H1 (cell line): ENCODE measurements at regions not wholly inside any gene's neighbourhood (a gene's known extent, or its start where the extent isn't known, plus 50 kb on each side); places are given as distances from the start of the nearest gene placed in this dataset.

ENCODE experiments used
- CTCF ChIA-PET: fragments of 300-600 bp; sonication (Branson Sonifier 250); formaldehyde crosslinking; loops from one replicate; lab custom pipeline; 2021; ENCODE audit not compliant: partially characterized antibody; lab: Charles Lee
- POLR2A ChIA-PET: fragments of 300-600 bp; sonication (Branson Sonifier 250); formaldehyde crosslinking; loops from one replicate; lab custom pipeline; 2021; ENCODE audit warnings: inconsistent platforms; ENCODE audit not compliant: partially characterized antibody; lab: Charles Lee
- DNase-seq, 2 experiments: peaks; one replicate each; pipeline versions ENCODE4 v3.0.0 to v3.0.0-alpha.2; 2010 to 2022; ENCODE audit warnings: low spot score in 2 of 2, low read depth in 1 of 2, mixed read lengths in 1 of 2
- FAIRE-seq: peaks from 2 replicates; lab custom pipeline; 2011; peaks lifted over from hg19 to GRCh38; lab: Jason Lieb, UNC
- H2AFZ ChIP-seq: 2 replicates; pipeline ENCODE4 v1.8.1; 2012; ENCODE audit warnings: low read length, inconsistent platforms
- H2AK5ac ChIP-seq: 2 replicates; pipeline ENCODE4 v1.6.1; 2013; ENCODE audit warnings: low read depth, low read length
- H2BK120ac ChIP-seq: replicated peaks from 2 replicates; pipeline ENCODE3; 2013; ENCODE audit warnings: low read depth, low read length, inconsistent platforms
- H2BK12ac ChIP-seq: 2 replicates; pipeline ENCODE4 v1.6.1; 2013; ENCODE audit warnings: low read depth, low read length
- H2BK15ac ChIP-seq: 2 replicates; pipeline ENCODE4 v1.6.1; 2013; ENCODE audit warnings: low read length
- H2BK20ac ChIP-seq: 2 replicates; pipeline ENCODE4 v1.6.1; 2013; ENCODE audit warnings: low read length
- H2BK5ac ChIP-seq: 2 replicates; pipeline ENCODE4 v1.6.1; 2013; ENCODE audit warnings: low read depth, low read length
- H3K14ac ChIP-seq: 2 replicates; pipeline ENCODE4 v1.6.1; 2013; ENCODE audit warnings: inconsistent platforms; ENCODE audit not compliant: insufficient read length
- H3K18ac ChIP-seq: 2 replicates; pipeline ENCODE4 v1.6.1; 2013; ENCODE audit warnings: low read length; ENCODE audit errors: extremely low read depth
- H3K23ac ChIP-seq: 2 replicates; pipeline ENCODE4 v1.6.1; 2013; ENCODE audit warnings: inconsistent platforms; ENCODE audit not compliant: insufficient read length
- H3K23me2 ChIP-seq: 2 replicates; pipeline ENCODE4 v1.6.1; 2013; ENCODE audit warnings: low read depth, low read length
- H3K27ac ChIP-seq: 2 replicates; pipeline ENCODE4 v1.6.1; 2011; ENCODE audit warnings: low read depth, low read length, inconsistent platforms
- H3K27me3 ChIP-seq, 4 experiments: replicated peaks in 1 of 4; 1 replicate in 1 of 4; 2 replicates in 3 of 4; pipeline versions ENCODE4 v1.6.1 to v1.8.1; 2011 to 2013; ENCODE audit warnings: low read length in 3 of 4, mild to moderate bottlenecking in 3 of 4, inconsistent platforms in 2 of 4, mixed read lengths in 2 of 4, moderate library complexity in 1 of 4; ENCODE audit not compliant: control insufficient read depth in 3 of 4, insufficient read depth in 3 of 4; ENCODE audit errors: extremely low read depth in 1 of 4
- H3K36me3 ChIP-seq, 4 experiments: 2 replicates each; pipeline versions ENCODE4 v1.6.1 to v1.8.1; 2011 to 2013; ENCODE audit warnings: mild to moderate bottlenecking in 4 of 4, low read length in 3 of 4, moderate library complexity in 2 of 4, control low read depth in 1 of 4, inconsistent platforms in 1 of 4; ENCODE audit not compliant: insufficient read depth in 4 of 4, control insufficient read depth in 2 of 4
- H3K4ac ChIP-seq: replicated peaks from 2 replicates; pipeline ENCODE3; 2013; ENCODE audit warnings: low read length, low read depth, mixed read lengths, inconsistent platforms; ENCODE audit not compliant: insufficient read length
- H3K4me1 ChIP-seq, 4 experiments: replicated peaks in 1 of 4; 1 replicate in 1 of 4; 2 replicates in 3 of 4; pipeline versions ENCODE4 v1.6.1 to v1.8.1; 2011 to 2013; ENCODE audit warnings: low read length in 3 of 4, inconsistent platforms in 2 of 4, mixed read lengths in 1 of 4; ENCODE audit not compliant: insufficient read depth in 4 of 4, control insufficient read depth in 3 of 4
- H3K4me2 ChIP-seq, 2 experiments: 2 replicates each; pipeline versions ENCODE4 v1.6.1 to v1.8.1; 2011 to 2013; ENCODE audit warnings: low read depth in 2 of 2, low read length in 2 of 2, control low read depth in 1 of 2, inconsistent platforms in 1 of 2, mild to moderate bottlenecking in 1 of 2; ENCODE audit not compliant: insufficient read depth in 1 of 2
- H3K4me3 ChIP-seq, 4 experiments: fragments of 200-600, 300-600 bp in 1 of 4; sonication (generic), shearing (Covaris generic), sonication (Bioruptor Twin) in 1 of 4; 2 replicates each; pipeline versions ENCODE4 v1.5.1 to v1.8.1; 2011 to 2016; ENCODE audit warnings: low read length in 4 of 4, low read depth in 3 of 4, control low read depth in 2 of 4, inconsistent platforms in 2 of 4, mild to moderate bottlenecking in 2 of 4, mixed read lengths in 1 of 4, moderate library complexity in 1 of 4; ENCODE audit not compliant: insufficient read depth in 2 of 4; ENCODE audit errors: extremely low read depth in 1 of 4
- H3K56ac ChIP-seq: replicated peaks from 2 replicates; pipeline ENCODE3; 2013; ENCODE audit warnings: low read depth, mild to moderate bottlenecking, mixed read lengths, low read length, inconsistent platforms; ENCODE audit not compliant: insufficient read length
- H3K79me1 ChIP-seq: 2 replicates; pipeline ENCODE4 v1.6.1; 2013; ENCODE audit warnings: low read depth, low read length, control low read depth
- H3K79me2 ChIP-seq, 2 experiments: 2 replicates each; pipeline versions ENCODE4 v1.6.1 to v1.8.1; 2012 to 2013; ENCODE audit warnings: low read length in 2 of 2, mild to moderate bottlenecking in 2 of 2, inconsistent platforms in 1 of 2; ENCODE audit not compliant: insufficient read depth in 2 of 2, control insufficient read depth in 1 of 2
- H3K9ac ChIP-seq, 4 experiments: replicated peaks in 1 of 4; 1 replicate in 1 of 4; 2 replicates in 3 of 4; pipeline versions ENCODE4 v1.6.1 to v1.8.1; 2011 to 2013; ENCODE audit warnings: low read depth in 3 of 4, low read length in 3 of 4, control low read depth in 2 of 4, mild to moderate bottlenecking in 2 of 4, moderate library complexity in 2 of 4, inconsistent platforms in 1 of 4; ENCODE audit errors: extremely low read depth in 1 of 4
- H3K9me3 ChIP-seq, 2 experiments: 2 replicates each; pipeline versions ENCODE4 v1.6.1 to v1.8.1; 2012 to 2013; ENCODE audit warnings: mild to moderate bottlenecking in 2 of 2, moderate library complexity in 2 of 2, control low read depth in 1 of 2, inconsistent platforms in 1 of 2, low read depth in 1 of 2, low read length in 1 of 2, mixed read lengths in 1 of 2; ENCODE audit not compliant: insufficient read depth in 2 of 2
- H4K20me1 ChIP-seq, 2 experiments: replicated peaks in 1 of 2; 2 replicates each; pipeline versions ENCODE3 to v1.8.1; 2011 to 2013; ENCODE audit warnings: inconsistent platforms in 2 of 2, low read length in 2 of 2, mild to moderate bottlenecking in 1 of 2; ENCODE audit not compliant: insufficient read depth in 2 of 2, control insufficient read depth in 1 of 2
- H4K5ac ChIP-seq: 2 replicates; pipeline ENCODE4 v1.6.1; 2013; ENCODE audit warnings: low read length, low read depth, mixed read lengths, inconsistent platforms; ENCODE audit not compliant: insufficient read length
- H4K8ac ChIP-seq: 2 replicates; pipeline ENCODE4 v1.8.0; 2013; ENCODE audit warnings: mild to moderate bottlenecking, moderate library complexity, low read length, inconsistent platforms; ENCODE audit not compliant: insufficient read depth; ENCODE audit errors: extremely low read depth
- H4K91ac ChIP-seq: replicated peaks from 2 replicates; pipeline ENCODE3; 2013; ENCODE audit warnings: low read length, mixed read lengths, inconsistent platforms; ENCODE audit not compliant: insufficient read length
- BRCA1 ChIP-seq: IDR thresholded peaks from 2 replicates; pipeline ENCODE4 v1.6.1; 2012; ENCODE audit warnings: low read depth, low read length, improper control_type of control experiment
- CHD1 ChIP-seq: IDR thresholded peaks from 2 replicates; pipeline ENCODE4 v1.6.1; 2012; ENCODE audit warnings: low read depth, low read length, improper control_type of control experiment
- EP300 ChIP-seq, 2 experiments: IDR thresholded peaks; 1 replicate in 1 of 2; 2 replicates in 1 of 2; pipeline ENCODE4 v1.6.1; 2011 to 2012; ENCODE audit warnings: low read depth in 2 of 2, low read length in 2 of 2, mild to moderate bottlenecking in 2 of 2, borderline replicate concordance in 1 of 2, inconsistent platforms in 1 of 2, moderate library complexity in 1 of 2
- EZH2 ChIP-seq: fragments of 200-600 bp; sonication (generic); IDR thresholded peaks from 2 replicates; pipeline ENCODE4 v1.7.1; 2012; ENCODE audit warnings: low read depth, mild to moderate bottlenecking, moderate library complexity, low read length, inconsistent platforms; ENCODE audit not compliant: severe bottlenecking
- JUN ChIP-seq: IDR thresholded peaks from 2 replicates; pipeline ENCODE4 v1.6.1; 2011; ENCODE audit warnings: low read depth, mild to moderate bottlenecking, improper control_type of control experiment, low read length
- MAFK ChIP-seq: IDR thresholded peaks from 2 replicates; pipeline ENCODE4 v1.6.1; 2012; ENCODE audit warnings: low read depth, mild to moderate bottlenecking, improper control_type of control experiment, low read length
- POLR2A ChIP-seq, 2 experiments: IDR thresholded peaks; 1 replicate in 1 of 2; 2 replicates in 1 of 2; pipeline ENCODE4 v1.6.1; 2011; ENCODE audit warnings: low read depth in 2 of 2, low read length in 2 of 2, mild to moderate bottlenecking in 2 of 2; ENCODE audit errors: control extremely low read depth in 1 of 2
- POU5F1 ChIP-seq: IDR thresholded peaks from 2 replicates; pipeline ENCODE4 v1.6.1; 2011; ENCODE audit warnings: low read depth, mild to moderate bottlenecking, low read length, moderate library complexity
- RBBP5 ChIP-seq: IDR thresholded peaks from 2 replicates; pipeline ENCODE4 v1.7.1; 2012; ENCODE audit warnings: low read depth, mild to moderate bottlenecking, inconsistent platforms, low read length, moderate library complexity, borderline replicate concordance
- SP2 ChIP-seq: IDR thresholded peaks from 2 replicates; pipeline ENCODE4 v1.6.1; 2012; ENCODE audit warnings: mild to moderate bottlenecking, low read length, inconsistent platforms
- TAF1 ChIP-seq: IDR thresholded peaks from 2 replicates; pipeline ENCODE4 v1.6.1; 2011; ENCODE audit warnings: mild to moderate bottlenecking, low read depth, low read length
- YY1 ChIP-seq: IDR thresholded peaks from 2 replicates; pipeline ENCODE4 v1.6.1; 2011; ENCODE audit warnings: low read depth, mild to moderate bottlenecking, low read length
- WGBS, 2 experiments: shearing (Covaris generic) in 1 of 2; methylation state at CpG; one replicate each; pipeline versions ENCODE4 v1.1.6 to v1.1.7; 2013 to 2015; ENCODE audit warnings: low lambda C conversion rate in 2 of 2, mixed read lengths in 2 of 2, inconsistent platforms in 1 of 2, low coverage in 1 of 2, missing lambda C conversion rate in 1 of 2; ENCODE audit not compliant: insufficient replicate concordance in 2 of 2, insufficient coverage in 1 of 2, insufficient read length in 1 of 2; ENCODE audit errors: extremely low coverage in 1 of 2, missing lambda C conversion rate in 1 of 2; 5-methylcytosine and 5-hydroxymethylcytosine counted together
- TF ChIP-seq, protein P1 (sequence below): IDR thresholded peaks from 2 replicates; pipeline ENCODE4 v1.6.1; 2012; ENCODE audit warnings: low read length, inconsistent platforms

DNA sequence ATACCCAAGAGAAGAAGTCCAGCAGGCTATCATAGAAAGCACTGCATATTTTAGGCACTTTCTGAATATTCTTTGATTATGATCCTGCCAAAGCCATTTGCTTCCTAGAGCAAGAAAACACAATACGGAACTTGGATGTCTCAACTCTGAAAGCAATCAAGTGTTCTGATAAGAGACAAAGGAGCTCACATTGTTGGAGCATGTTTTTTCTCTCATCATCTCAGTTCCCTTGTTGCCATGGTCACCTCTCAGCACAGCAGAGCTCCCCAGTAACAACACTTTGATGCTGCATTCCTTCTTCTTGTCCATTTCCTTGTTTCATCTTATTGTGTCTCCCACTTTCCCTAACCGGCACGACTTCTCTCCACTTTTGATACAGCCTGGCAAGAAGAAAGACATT lies 168.7 kb upstream of the FUT9 start:
- no peaks in the 10 kb centered on the region for H3K4me1 ChIP-seq
- H4K20me1 ChIP-seq = no peaks in the 10 kb centered on the region
- no peak overlapping the region for H4K8ac ChIP-seq
- no peak overlapping the region for H3K14ac ChIP-seq
- H3K79me2 ChIP-seq = no peaks in the 10 kb centered on the region
- H2BK20ac ChIP-seq = no peak overlapping the region
- ChIA-PET POLR2A (no interaction called here), CTCF (no interaction called here)
- no peaks in the 10 kb centered on the region for H3K27me3 ChIP-seq
- H3K36me3 ChIP-seq = no peaks in the 10 kb centered on the region
- no peaks in the 10 kb centered on the region for H3K23me2 ChIP-seq
- no peak overlapping the region for H3K56ac ChIP-seq
- no peak overlapping the region for H4K5ac ChIP-seq
- no peak overlapping the region for H2AFZ ChIP-seq
- no peak overlapping the region for H3K4ac ChIP-seq
- no peak overlapping the region for H3K4me2 ChIP-seq
- H3K9me3 ChIP-seq = no peaks in the 10 kb centered on the region
- H2BK5ac ChIP-seq = no peak overlapping the region
- no peak overlapping the region for H2BK120ac ChIP-seq
- H3K18ac ChIP-seq = no peak overlapping the region
- no peak overlapping the region for H3K4me3 ChIP-seq
- H4K91ac ChIP-seq = no peak overlapping the region
- no peak overlapping the region for H3K23ac ChIP-seq
- no peak for FAIRE-seq
- H3K9ac ChIP-seq = no peak overlapping the region
- H3K79me1 ChIP-seq = no peaks in the 10 kb centered on the region
- no peak overlapping the region for H2BK15ac ChIP-seq
- H2BK12ac ChIP-seq = no peak overlapping the region
- H3K27ac ChIP-seq = no peak overlapping the region
- H2AK5ac ChIP-seq = no peak overlapping the region
- WGBS, 2 experiments = 94% methylated on average over 3 of the region's 3 CpGs; no CpG with 5 or more reads in 1 of the 2 experiments
- DNase-seq = no peak
- TF ChIP-seq POU5F1 = no peak
- TF ChIP-seq EZH2 = no peak
- TF ChIP-seq, protein P1, sequence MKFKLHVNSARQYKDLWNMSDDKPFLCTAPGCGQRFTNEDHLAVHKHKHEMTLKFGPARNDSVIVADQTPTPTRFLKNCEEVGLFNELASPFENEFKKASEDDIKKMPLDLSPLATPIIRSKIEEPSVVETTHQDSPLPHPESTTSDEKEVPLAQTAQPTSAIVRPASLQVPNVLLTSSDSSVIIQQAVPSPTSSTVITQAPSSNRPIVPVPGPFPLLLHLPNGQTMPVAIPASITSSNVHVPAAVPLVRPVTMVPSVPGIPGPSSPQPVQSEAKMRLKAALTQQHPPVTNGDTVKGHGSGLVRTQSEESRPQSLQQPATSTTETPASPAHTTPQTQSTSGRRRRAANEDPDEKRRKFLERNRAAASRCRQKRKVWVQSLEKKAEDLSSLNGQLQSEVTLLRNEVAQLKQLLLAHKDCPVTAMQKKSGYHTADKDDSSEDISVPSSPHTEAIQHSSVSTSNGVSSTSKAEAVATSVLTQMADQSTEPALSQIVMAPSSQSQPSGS = no peak
- TF ChIP-seq RBBP5 = no peak
- TF ChIP-seq YY1 = no peak
- no peak for TF ChIP-seq SP2
- no peak for TF ChIP-seq BRCA1
- no peak for TF ChIP-seq MAFK
- no peak for TF ChIP-seq JUN
- no peak for TF ChIP-seq CHD1
- no peak for TF ChIP-seq POLR2A (IDR thresholded peaks at IDR 0.05; ENCODE audit: control extremely low read depth in 1 of 2, low read depth in 2 of 2, low read length in 2 of 2)
- no peak for TF ChIP-seq TAF1
- no peak for TF ChIP-seq EP300 (IDR thresholded peaks at IDR 0.05; ENCODE audit: borderline replicate concordance in 1 of 2, low read depth in 2 of 2, low read length in 2 of 2)
